DOHH2 (cell line): ENCODE measurements at regions not wholly inside any gene's neighbourhood (a gene's known extent, or its start where the extent isn't known, plus 50 kb on each side); places are given as distances from the start of the nearest gene placed in this dataset.

Experiments
- CTCF ChIP-seq: fragments of 200-600 bp; sonication (generic); IDR thresholded peaks from one replicate; pipeline ENCODE4 v1.5.1; 2014; ENCODE audit warnings: antibody characterized with exemption, mild to moderate bottlenecking, low read depth, low read length; ENCODE audit not compliant: poor library complexity, severe bottlenecking
- EZH2phosphoT487 ChIP-seq: fragments of 200-600 bp; sonication (generic); IDR thresholded peaks from 2 replicates; pipeline ENCODE4 v1.6.1; 2017; ENCODE audit warnings: borderline replicate concordance, mild to moderate bottlenecking, antibody characterized with exemption, low read length, moderate library complexity, mixed read lengths

- TF ChIP-seq CTCF (no peak), EZH2phosphoT487 (no peak)
Observed at GRCh38 chr1:238787471-238787870, 598.9 kb upstream of the CHRM3 start.
